HPDE6-E6E7 (cell line): ENCODE measurements at regions not wholly inside any gene's neighbourhood (a gene's known extent, or its start where the extent isn't known, plus 50 kb on each side); places are given as distances from the start of the nearest gene placed in this dataset.
A peak's percentile ranks its signal among the peaks of the same experiment; 100 is the strongest.

Experiments
- DNase-seq: peaks from one replicate; pipeline ENCODE4 v3.0.0; 2011; ENCODE audit warnings: missing footprints; ENCODE audit errors: extremely low spot score

GRCh38 chr5:104237586-104237985 is 675.0 kb upstream of the NUDT12 start:
- no peak for DNase-seq

- no peak for DNase-seq
Observed at GRCh38 chr5:104223885-104224773, 661.5 kb upstream of the NUDT12 start.

GRCh38 chr5:104218200-104218599 is 655.6 kb upstream of the NUDT12 start:
- no peak for DNase-seq

DNA sequence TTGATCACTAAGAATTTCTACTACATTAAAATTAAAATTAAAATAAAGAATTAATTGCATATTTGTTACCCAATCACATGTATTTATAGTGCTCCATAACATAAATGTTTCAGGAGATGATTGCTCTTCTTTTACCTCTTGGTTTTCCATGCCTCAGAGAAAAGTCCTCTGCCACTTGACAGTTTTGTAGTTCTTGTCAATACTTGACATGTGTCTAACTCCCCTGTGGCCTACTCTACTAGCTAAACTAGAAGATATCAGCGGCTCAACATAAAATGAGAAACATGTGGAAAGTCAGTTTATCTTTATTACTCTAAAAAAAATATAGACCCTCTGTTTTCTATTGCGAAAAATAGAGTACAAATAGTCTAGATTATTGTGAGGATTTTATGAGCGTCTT is 650.6 kb upstream of the NUDT12 start:
- DNase-seq, result no peak

DNA sequence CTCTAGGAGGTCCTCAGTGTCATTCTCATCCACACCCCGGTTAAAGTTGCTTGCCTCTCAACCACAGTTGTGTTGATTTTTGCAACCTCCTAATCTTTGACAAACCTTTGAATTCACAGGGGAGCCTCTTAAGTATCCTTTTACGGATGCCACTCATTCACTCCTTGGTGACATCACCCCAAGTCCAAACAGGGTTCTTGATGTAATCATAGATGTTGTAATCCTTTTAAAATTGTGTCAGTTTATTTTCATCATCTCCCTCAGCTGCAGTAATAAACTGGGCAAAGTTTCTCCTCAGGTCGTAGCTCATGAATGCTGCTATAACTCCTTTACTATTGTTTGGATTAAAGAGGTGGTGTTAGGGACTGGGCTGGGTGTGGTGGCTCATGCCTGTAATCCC is 637.2 kb upstream of the NUDT12 start:
- no peak for DNase-seq

DNA sequence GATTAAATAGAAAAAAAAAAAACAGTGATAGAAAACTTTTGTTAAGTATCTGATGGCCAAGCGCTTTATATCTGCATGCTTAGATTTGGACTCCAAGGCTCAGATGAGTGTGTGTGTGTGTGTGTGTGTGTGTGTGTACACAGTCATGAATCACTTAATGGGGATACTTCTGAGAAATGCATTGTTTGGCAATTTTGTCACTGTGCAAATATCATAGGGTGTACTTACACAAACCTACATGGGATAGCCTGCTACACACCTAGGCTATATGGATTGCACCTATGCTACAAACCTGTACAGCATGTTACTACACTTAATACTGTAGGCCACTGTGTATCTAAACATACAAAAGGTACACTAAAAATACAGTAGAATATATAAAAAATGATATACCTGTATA is 635.6 kb upstream of the NUDT12 start:
- no peak for DNase-seq

DNA sequence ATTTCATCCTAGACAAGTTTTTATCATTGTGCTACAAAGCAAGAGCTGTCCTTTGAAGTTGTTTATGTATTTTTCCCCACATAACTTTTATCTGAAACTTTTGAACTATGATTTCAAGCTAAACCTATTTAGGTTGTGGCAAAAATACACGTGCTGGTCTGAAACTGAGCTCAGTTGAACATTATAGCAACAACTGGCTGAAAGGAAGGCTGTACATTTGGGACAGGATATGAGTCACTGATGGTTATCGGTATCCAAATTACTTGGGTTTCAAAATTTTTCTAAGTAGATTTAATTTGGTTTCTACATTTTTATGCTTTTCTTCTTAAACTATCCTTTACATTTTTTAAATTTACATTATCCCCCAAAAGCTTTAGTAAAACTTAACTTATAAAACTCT is 627.3 kb upstream of the NUDT12 start:
- DNase-seq, result peak; percentile 14

- no peak for DNase-seq
Observed at GRCh38 chr5:104189031-104189430, 626.4 kb upstream of the NUDT12 start.

DNA sequence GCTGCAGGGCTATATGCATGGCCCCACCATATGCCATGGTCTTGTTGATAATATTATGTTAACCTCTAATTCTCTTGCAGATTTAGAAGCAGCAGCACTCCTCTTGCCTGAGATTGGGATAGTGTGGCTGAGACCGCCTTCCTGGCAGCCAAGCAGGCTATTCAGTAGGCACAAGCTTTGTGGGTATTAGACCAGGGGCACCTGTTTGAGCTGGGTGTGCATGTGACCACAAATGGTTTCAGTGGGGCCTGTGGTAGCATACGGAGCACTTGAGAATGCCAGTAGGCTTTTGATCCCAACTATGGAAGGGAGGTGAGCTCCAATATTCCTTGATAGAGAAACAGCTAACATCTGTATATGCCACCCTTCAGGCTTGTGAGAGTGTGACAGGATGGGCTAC is 625.1 kb upstream of the NUDT12 start:
- DNase-seq, result no peak

- no peak for DNase-seq
Observed at GRCh38 chr5:104186510-104186909, 623.9 kb upstream of the NUDT12 start.

GRCh38 chr5:104186100-104186499 is 623.5 kb upstream of the NUDT12 start:
- DNase-seq, result no peak

DNA sequence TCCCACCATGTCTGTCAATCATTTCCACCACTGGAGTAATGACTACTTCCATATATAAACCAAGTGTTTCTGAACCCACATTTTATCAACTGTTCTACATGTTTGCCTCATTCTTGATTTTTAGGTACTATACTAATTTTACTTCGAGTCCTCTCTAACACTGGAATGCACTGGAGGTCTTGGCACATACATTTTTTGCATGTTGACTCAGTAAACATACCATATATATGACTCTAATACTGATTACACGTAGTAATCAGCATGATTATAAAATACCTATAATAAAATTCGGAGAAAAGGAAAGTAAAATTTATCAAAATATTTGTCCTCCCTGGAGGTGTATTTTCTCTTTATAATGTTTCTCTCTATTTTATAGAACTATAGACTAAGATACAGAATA is 621.7 kb upstream of the NUDT12 start:
- no peak for DNase-seq

DNA sequence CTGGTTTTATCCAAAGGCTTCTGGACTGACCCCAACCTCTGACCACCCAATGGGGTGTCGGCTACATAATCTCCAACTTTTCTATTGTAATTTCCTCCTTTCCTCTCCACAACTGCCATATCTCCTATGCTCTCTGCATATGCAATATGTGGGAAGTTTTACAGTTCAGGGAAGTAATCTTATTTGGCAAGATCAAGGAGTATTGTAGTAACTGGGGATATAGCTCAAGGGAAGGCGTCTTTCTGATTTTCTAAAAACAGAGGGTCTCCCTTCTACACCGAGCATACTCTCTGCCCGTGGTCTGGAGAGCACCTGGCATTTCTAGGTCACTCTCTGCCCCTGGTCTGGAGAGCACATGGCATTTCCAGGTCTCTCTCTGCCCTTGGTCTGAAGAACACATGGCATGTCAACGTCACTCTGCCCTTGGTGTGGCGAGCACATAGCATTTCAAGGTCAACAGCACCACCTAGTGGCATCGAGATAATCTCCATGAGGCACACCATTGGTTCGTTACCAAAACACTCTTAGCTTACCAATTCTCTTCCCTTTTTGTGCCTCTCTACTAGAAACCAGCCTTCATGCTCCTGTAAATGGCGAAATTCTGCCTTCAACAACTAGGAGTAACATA is 616.4 kb upstream of the NUDT12 start:
- no peak for DNase-seq

- DNase-seq, result no peak
Observed at GRCh38 chr5:104178066-104178465, 615.5 kb upstream of the NUDT12 start.

- DNase-seq, result no peak
Observed at GRCh38 chr5:104177651-104178050, 615.1 kb upstream of the NUDT12 start.

DNA sequence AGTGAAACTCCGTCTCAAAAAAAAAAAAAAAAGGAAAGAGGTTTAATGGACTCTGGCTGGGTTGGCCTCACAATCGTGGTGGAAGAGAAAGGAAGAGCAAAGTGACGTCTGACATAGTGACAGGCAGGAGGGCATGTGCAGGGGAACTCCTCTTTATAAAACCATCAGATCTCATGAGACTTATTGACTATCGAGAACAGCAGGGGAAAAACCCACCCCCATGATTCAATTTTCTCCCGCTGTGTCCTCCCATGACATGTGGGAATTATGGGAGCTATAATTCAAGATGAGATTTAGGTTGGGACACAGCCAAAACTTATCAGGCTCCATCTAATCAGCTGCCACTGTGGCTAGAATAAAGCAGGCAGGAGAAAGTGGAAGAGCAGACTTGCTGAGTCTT is 610.4 kb upstream of the NUDT12 start:
- DNase-seq, result no peak

GRCh38 chr5:104171958-104172690 is 609.5 kb upstream of the NUDT12 start:
- DNase-seq, result no peak

- DNase-seq, result no peak
Observed at GRCh38 chr5:104170926-104171325, 608.3 kb upstream of the NUDT12 start.

DNA sequence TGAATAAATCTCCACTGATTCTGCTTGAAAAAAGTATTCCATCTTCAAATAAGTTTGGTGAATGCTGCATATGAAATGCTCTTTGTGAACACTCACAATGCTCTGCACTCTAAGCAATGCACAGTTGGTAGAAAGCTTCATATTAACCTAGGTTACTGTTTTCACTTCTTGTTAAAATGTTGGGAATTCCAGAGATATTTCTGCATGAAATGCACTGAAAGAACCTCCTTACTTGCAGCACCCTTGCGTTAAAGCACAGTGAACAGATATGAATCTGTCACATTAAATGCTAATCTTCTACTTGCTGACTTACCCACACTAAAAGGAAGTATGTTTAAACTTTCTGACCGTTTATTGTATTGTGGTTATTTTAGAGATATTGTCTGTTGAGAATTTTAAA is 584.1 kb upstream of the NUDT12 start:
- no peak for DNase-seq

DNA sequence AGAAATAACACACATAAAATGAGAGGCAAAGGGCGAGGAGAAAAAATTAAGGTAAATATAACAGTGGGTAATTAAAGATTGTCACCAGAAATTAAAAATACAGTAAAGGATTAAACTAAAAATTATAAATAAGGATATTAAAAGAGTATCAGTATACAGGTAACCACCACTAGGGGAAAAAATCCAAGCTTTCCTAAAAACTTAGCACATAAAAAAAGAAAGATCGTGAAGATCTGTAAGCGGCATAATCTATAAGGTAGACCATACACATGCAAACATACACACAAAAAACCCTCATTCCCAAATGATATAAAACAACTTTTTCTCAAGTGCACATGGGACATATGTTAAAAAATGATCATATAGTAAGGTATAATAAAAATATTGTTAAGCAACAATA is 577.3 kb upstream of the NUDT12 start:
- no peak for DNase-seq

DNA sequence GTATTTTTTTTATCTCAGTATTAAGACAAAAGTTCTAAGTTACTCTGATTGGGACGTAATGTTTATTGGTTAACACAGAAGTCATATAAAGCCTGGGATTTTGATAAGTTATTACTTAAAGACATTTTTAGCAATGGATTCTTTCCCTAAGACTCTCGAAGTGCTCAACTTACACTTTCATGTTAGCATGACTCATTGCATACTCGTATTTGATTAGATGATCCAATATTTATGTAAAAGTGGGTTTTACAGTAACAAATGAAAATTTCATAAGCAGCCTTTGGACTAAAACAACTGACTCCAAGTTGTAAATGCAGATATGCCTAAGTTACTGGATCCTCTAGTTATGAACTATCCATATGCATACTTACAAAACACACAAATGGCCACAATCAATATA is 567.7 kb upstream of the NUDT12 start:
- DNase-seq, result no peak

GRCh38 chr5:104128348-104128747 is 565.8 kb upstream of the NUDT12 start:
- DNase-seq, result no peak

- no peak for DNase-seq
Observed at GRCh38 chr5:104126980-104127379, 564.4 kb upstream of the NUDT12 start.
